HepG2 (cell line): ENCODE measurements at regions not wholly inside any gene's neighbourhood (a gene's known extent, or its start where the extent isn't known, plus 50 kb on each side); places are given as distances from the start of the nearest gene placed in this dataset.

Experiments used
- ATAC-seq: fragments of 200-7000 bp; cut with Tn5 transposase; 3 replicates; pipeline ENCODE4 v1.9.1; 2020; ENCODE audit warnings: mild to moderate bottlenecking, moderate library complexity
- BruUV-seq: library from RNA; stranded (reverse); fragments of 400-500 nt; replicated peaks from 2 replicates; lab custom pipeline; 2021; lab: Mats Ljungman, UMichigan
- CTCF ChIA-PET: fragments of 300-600 bp; formaldehyde crosslinking; extraction: SDS; loops from one replicate; lab custom pipeline; 2021; ENCODE audit warnings: low total read pairs, inconsistent platforms, low intra/inter-chr PET ratio; lab: Yijun Ruan, JAX
- POLR2A ChIA-PET: fragments of 350-600 bp; sonication (Branson Sonifier 250); formaldehyde crosslinking; loops from one replicate; lab custom pipeline; 2020; ENCODE audit warnings: antibody characterized with exemption, inconsistent platforms; lab: Yijun Ruan, JAX
- DNase-seq: peaks from one replicate; pipeline ENCODE4 v3.0.0-alpha.2; 2015; ENCODE audit warnings: low spot score
- FAIRE-seq: peaks from 3 replicates; lab custom pipeline; 2011; peaks lifted over from hg19 to GRCh38; lab: Jason Lieb, UNC
- H2AFZ ChIP-seq: one replicate; pipeline ENCODE4 v1.6.1; 2011; ENCODE audit warnings: low read length, inconsistent platforms
- H3K27ac ChIP-seq: fragments of 300-600 bp; 3 replicates; pipeline ENCODE4 v1.8.0; 2011; ENCODE audit warnings: mixed run types, mild to moderate bottlenecking, mixed read lengths, low read length, inconsistent platforms; ENCODE audit not compliant: insufficient read depth; ENCODE audit errors: extremely low read length
- H3K27me3 ChIP-seq, 2 experiments: fragments of 200-600 bp in 1 of 2; 2 replicates in 1 of 2; 3 replicates in 1 of 2; pipeline versions ENCODE4 v1.6.0 to v1.8.0; 2011; ENCODE audit warnings: low read length in 2 of 2, mild to moderate bottlenecking in 2 of 2, moderate library complexity in 2 of 2, inconsistent platforms in 1 of 2; ENCODE audit not compliant: insufficient read depth in 2 of 2, control insufficient read depth in 1 of 2
- H3K36me3 ChIP-seq, 2 experiments: fragments of 200-600 bp in 1 of 2; replicated peaks in 1 of 2; 2 replicates in 1 of 2; 3 replicates in 1 of 2; pipeline versions ENCODE4 v1.5.1 to v1.8.0; 2011; ENCODE audit warnings: low read length in 2 of 2, inconsistent platforms in 1 of 2; ENCODE audit not compliant: insufficient read depth in 2 of 2, control insufficient read depth in 1 of 2
- H3K4me1 ChIP-seq: 2 replicates; pipeline ENCODE4 v1.5.1; 2012; ENCODE audit warnings: low read length, inconsistent platforms; ENCODE audit not compliant: insufficient read depth
- H3K4me2 ChIP-seq: 2 replicates; pipeline ENCODE4 v1.6.0; 2011; ENCODE audit warnings: low read depth, low read length, inconsistent platforms
- H3K4me3 ChIP-seq, 3 experiments: fragments of 200-600 bp in 1 of 3; sonication (generic), shearing (Covaris generic) in 1 of 3; replicated peaks in 1 of 3; 2 replicates each; pipeline ENCODE4 v1.5.1; 2011 to 2016; ENCODE audit warnings: low read length in 3 of 3, inconsistent platforms in 2 of 3, low read depth in 2 of 3, mild to moderate bottlenecking in 2 of 3, control low read depth in 1 of 3, mixed read lengths in 1 of 3; ENCODE audit not compliant: insufficient read depth in 1 of 3
- H3K79me2 ChIP-seq: one replicate; pipeline ENCODE4 v1.6.1; 2011; ENCODE audit warnings: low read length, inconsistent platforms; ENCODE audit not compliant: insufficient read depth
- H3K9ac ChIP-seq: 2 replicates; pipeline ENCODE4 v1.6.0; 2011; ENCODE audit warnings: mild to moderate bottlenecking, low read depth, low read length, inconsistent platforms; ENCODE audit not compliant: insufficient read depth
- H3K9me3 ChIP-seq: 2 replicates; pipeline ENCODE4 v1.5.1; 2012; ENCODE audit warnings: mild to moderate bottlenecking, low read length
- H4K20me1 ChIP-seq: 2 replicates; pipeline ENCODE4 v1.6.0; 2011; ENCODE audit warnings: inconsistent platforms, mild to moderate bottlenecking, low read length, moderate library complexity; ENCODE audit not compliant: insufficient read depth
- MEF2D ChIP-seq: sonication (generic); formaldehyde crosslinking; IDR thresholded peaks from 2 replicates; pipeline ENCODE4 v1.5.1; 2020; ENCODE audit warnings: mild to moderate bottlenecking, missing genetic modification reagents
- MLLT10 ChIP-seq: sonication (generic); formaldehyde crosslinking; IDR thresholded peaks from 2 replicates; pipeline ENCODE4 v1.4.0; 2020; ENCODE audit warnings: missing genetic modification reagents
- NR1H2 ChIP-seq: sonication (generic); formaldehyde crosslinking; IDR thresholded peaks from 2 replicates; pipeline ENCODE4 v1.8.1; 2022; ENCODE audit warnings: low read depth, missing genetic modification reagents, borderline replicate concordance
- TBX2 ChIP-seq: sonication (generic); formaldehyde crosslinking; IDR thresholded peaks from 2 replicates; pipeline ENCODE4 v1.5.0; 2020; ENCODE audit warnings: missing genetic modification reagents, mild to moderate bottlenecking, borderline replicate concordance
- ZBTB2 ChIP-seq: sonication (generic); formaldehyde crosslinking; IDR thresholded peaks from 2 replicates; pipeline ENCODE4 v1.8.0; 2022; ENCODE audit warnings: low read depth, missing genetic modification reagents
- ZNF160 ChIP-seq: sonication (generic); formaldehyde crosslinking; IDR thresholded peaks from 2 replicates; pipeline ENCODE4 v1.8.0; 2022; ENCODE audit warnings: mild to moderate bottlenecking, inconsistent platforms, missing genetic modification reagents
- ZNF276 ChIP-seq: sonication (generic); formaldehyde crosslinking; IDR thresholded peaks from 2 replicates; pipeline ENCODE4 v1.4.0; 2020; ENCODE audit warnings: mild to moderate bottlenecking, low read depth, missing genetic modification reagents
- ZNF317 ChIP-seq: sonication (generic); formaldehyde crosslinking; IDR thresholded peaks from 2 replicates; pipeline ENCODE4 v1.5.0; 2020; ENCODE audit warnings: mild to moderate bottlenecking, missing genetic modification reagents
- ZNF598 ChIP-seq: sonication (generic); formaldehyde crosslinking; IDR thresholded peaks from 2 replicates; pipeline ENCODE4 v1.5.1; 2020; ENCODE audit warnings: mild to moderate bottlenecking, missing genetic modification reagents, borderline replicate concordance
- WGBS: methylation state at CpG from one replicate; pipeline ENCODE4 v1.1.6; 2017; ENCODE audit warnings: low lambda C conversion rate; 5-methylcytosine and 5-hydroxymethylcytosine counted together
- in situ Hi-C: cut with HindIII; loops from 2 replicates; pipeline ENCODE4 v1.10.0; 2017; ENCODE audit warnings: low pct_unique_long_range_greater_than_20kb; ENCODE audit not compliant: extremely low pct_ligation_motif_present
- intact Hi-C: fragments of 100-400 bp; cut with micrococcal nuclease; formaldehyde crosslinking; loops from one replicate; pipeline ENCODE4 v1.10.0; 2022; ENCODE audit not compliant: unreplicated experiment
- TF ChIP-seq, protein P1 (sequence below): sonication (generic); formaldehyde crosslinking; conservative IDR thresholded peaks from 2 replicates; pipeline ENCODE4 v1.8.0; 2022; ENCODE audit warnings: low read depth, missing genetic modification reagents

GRCh38 chr6:100317031-100317430 lies 147.7 kb downstream of the SIM1 start:
- Histone ChIP-seq H3K4me2 (no peak overlapping the region), H3K9me3 (no peaks in the 10 kb centered on the region), H3K79me2 (no peaks in the 10 kb centered on the region), H3K27me3 (no peaks in the 10 kb centered on the region), H2AFZ (no peak overlapping the region), H3K27ac (no peak overlapping the region), H3K4me1 (no peaks in the 10 kb centered on the region), H3K36me3 (no peaks in the 10 kb centered on the region), H3K9ac (no peak overlapping the region), H3K4me3 (no peak overlapping the region), H4K20me1 (no peaks in the 10 kb centered on the region)
- BruUV-seq, result no TSS peak
- ChIA-PET CTCF (no interaction called here), POLR2A (no interaction called here)
- in situ Hi-C loops, result no loop called here
- TF ChIP-seq, protein P1, sequence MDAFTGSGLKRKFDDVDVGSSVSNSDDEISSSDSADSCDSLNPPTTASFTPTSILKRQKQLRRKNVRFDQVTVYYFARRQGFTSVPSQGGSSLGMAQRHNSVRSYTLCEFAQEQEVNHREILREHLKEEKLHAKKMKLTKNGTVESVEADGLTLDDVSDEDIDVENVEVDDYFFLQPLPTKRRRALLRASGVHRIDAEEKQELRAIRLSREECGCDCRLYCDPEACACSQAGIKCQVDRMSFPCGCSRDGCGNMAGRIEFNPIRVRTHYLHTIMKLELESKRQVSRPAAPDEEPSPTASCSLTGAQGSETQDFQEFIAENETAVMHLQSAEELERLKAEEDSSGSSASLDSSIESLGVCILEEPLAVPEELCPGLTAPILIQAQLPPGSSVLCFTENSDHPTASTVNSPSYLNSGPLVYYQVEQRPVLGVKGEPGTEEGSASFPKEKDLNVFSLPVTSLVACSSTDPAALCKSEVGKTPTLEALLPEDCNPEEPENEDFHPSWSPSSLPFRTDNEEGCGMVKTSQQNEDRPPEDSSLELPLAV (CRISPR knock-in tag), result no peak
- no peak for TF ChIP-seq ZNF317 (CRISPR knock-in tag)
- TF ChIP-seq NR1H2, result no peak
- intact Hi-C loops, result no loop called here
- WGBS, result 0% methylated on average over 1 of the region's 1 CpG
- no peak for ATAC-seq
- FAIRE-seq, result no peak
- no peak for DNase-seq

GRCh38 chr6:100314186-100314585 lies 150.5 kb downstream of the SIM1 start:
- intact Hi-C loops, result no loop called here
- Histone ChIP-seq H4K20me1 (no peaks in the 10 kb centered on the region), H3K27ac (no peak overlapping the region), H2AFZ (no peak overlapping the region), H3K9me3 (no peaks in the 10 kb centered on the region), H3K4me1 (no peaks in the 10 kb centered on the region), H3K4me2 (no peak overlapping the region), H3K79me2 (no peaks in the 10 kb centered on the region), H3K9ac (no peak overlapping the region), H3K36me3 (no peaks in the 10 kb centered on the region), H3K27me3 (no peaks in the 10 kb centered on the region), H3K4me3 (no peak overlapping the region)
- TF ChIP-seq ZNF598 (CRISPR knock-in tag) (no peak), TBX2 (no peak), ZNF160 (CRISPR knock-in tag) (no peak), MEF2D (CRISPR knock-in tag) (no peak), ZNF276 (CRISPR knock-in tag) (no peak), MLLT10 (no peak), ZBTB2 (no peak)
- BruUV-seq, result no TSS peak
- in situ Hi-C loops, result no loop called here
- no peak for DNase-seq
- ChIA-PET POLR2A (no interaction called here), CTCF (no interaction called here)
- no peak for FAIRE-seq
- no peak for ATAC-seq
